SU-DHL-6 (cell line): ENCODE measurements at regions not wholly inside any gene's neighbourhood (a gene's known extent, or its start where the extent isn't known, plus 50 kb on each side); places are given as distances from the start of the nearest gene placed in this dataset.

Experiments used
- H2AFZ ChIP-seq: fragments of 200-600 bp; sonication (generic); 2 replicates; pipeline ENCODE4 v1.6.1; 2014; ENCODE audit warnings: low read depth, mild to moderate bottlenecking, moderate library complexity, mixed read lengths, antibody characterized with exemption, low read length; ENCODE audit not compliant: severe bottlenecking
- H3F3A ChIP-seq: fragments of 200-600 bp; shearing (Covaris generic); 2 replicates; pipeline ENCODE4 v1.6.0; 2016; ENCODE audit warnings: antibody characterized with exemption, mild to moderate bottlenecking; ENCODE audit not compliant: insufficient read depth
- H3K27ac ChIP-seq: fragments of 200-600 bp; sonication (generic); 2 replicates; pipeline ENCODE4 v1.5.1; 2016; ENCODE audit warnings: low read depth, mild to moderate bottlenecking, low read length, moderate library complexity, mixed read lengths
- H3K27me3 ChIP-seq: fragments of 200-600 bp; sonication (generic), shearing (Covaris generic); 2 replicates; pipeline ENCODE4 v1.6.0; 2014; ENCODE audit warnings: mild to moderate bottlenecking, low read length
- H3K36me3 ChIP-seq: fragments of 200-600 bp; sonication (generic); 2 replicates; pipeline ENCODE4 v1.6.1; 2014; ENCODE audit warnings: mild to moderate bottlenecking, low read length, mixed read lengths
- H3K4me2 ChIP-seq: fragments of 300-600, 200-600 bp; shearing (Covaris generic), sonication (generic); 2 replicates; pipeline ENCODE4 v1.6.0; 2014; ENCODE audit warnings: low read length, low read depth, mild to moderate bottlenecking; ENCODE audit not compliant: poor library complexity, severe bottlenecking
- H3K4me3 ChIP-seq: fragments of 200-600 bp; sonication (generic); 2 replicates; pipeline ENCODE4 v1.5.1; 2014; ENCODE audit warnings: antibody characterized with exemption, low read length, mild to moderate bottlenecking, mixed read lengths; ENCODE audit not compliant: insufficient read depth, poor library complexity, severe bottlenecking
- H3K79me2 ChIP-seq: fragments of 200-600 bp; sonication (generic); 2 replicates; pipeline ENCODE4 v1.6.1; 2014; ENCODE audit warnings: mild to moderate bottlenecking, low read length, moderate library complexity; ENCODE audit not compliant: insufficient read depth
- H3K9ac ChIP-seq: fragments of 200-600 bp; sonication (generic); 2 replicates; pipeline ENCODE4 v1.7.0; 2014; ENCODE audit warnings: mild to moderate bottlenecking, low read length
- H3K9me2 ChIP-seq: fragments of 200-600 bp; sonication (generic); replicated peaks from 2 replicates; pipeline ENCODE4 v1.6.1; 2014; ENCODE audit warnings: low read length; ENCODE audit not compliant: insufficient read depth
- H3K9me3 ChIP-seq: fragments of 200-600 bp; sonication (generic); 2 replicates; pipeline ENCODE4 v1.6.1; 2014; ENCODE audit warnings: low read length, mixed read lengths; ENCODE audit not compliant: insufficient read depth
- H4K20me1 ChIP-seq: fragments of 200-600 bp; sonication (generic); 2 replicates; pipeline ENCODE4 v1.6.1; 2014; ENCODE audit warnings: low read depth, mild to moderate bottlenecking, antibody characterized with exemption, low read length, moderate library complexity, mixed read lengths
- CTCF ChIP-seq: fragments of 200-600 bp; sonication (generic); IDR thresholded peaks from one replicate; pipeline ENCODE4 v1.5.1; 2017; ENCODE audit warnings: antibody characterized with exemption, mild to moderate bottlenecking, low read length, moderate library complexity; ENCODE audit not compliant: insufficient read depth, poor library complexity, severe bottlenecking
- EZH2phosphoT487 ChIP-seq: fragments of 200-600 bp; sonication (generic), shearing (Covaris generic); conservative IDR thresholded peaks from 2 replicates; pipeline ENCODE4 v1.6.1; 2018; ENCODE audit warnings: mild to moderate bottlenecking, antibody characterized with exemption, low read length, moderate library complexity, mixed read lengths

GRCh38 chr9:129346046-129346445 is 168.0 kb upstream of the IER5L start:
- Histone ChIP-seq H3K27ac (no peak overlapping the region), H3K9ac (no peak overlapping the region), H3F3A (no peaks in the 10 kb centered on the region), H3K9me2 (no peaks in the 10 kb centered on the region), H2AFZ (no peak overlapping the region), H3K27me3 (no peaks in the 10 kb centered on the region), H4K20me1 (no peaks in the 10 kb centered on the region), H3K4me2 (no peak overlapping the region), H3K79me2 (no peaks in the 10 kb centered on the region), H3K4me3 (no peak overlapping the region), H3K9me3 (no peaks in the 10 kb centered on the region), H3K36me3 (no peaks in the 10 kb centered on the region)
- TF ChIP-seq CTCF (no peak), EZH2phosphoT487 (no peak)

GRCh38 chr9:129344641-129345495 is 166.8 kb upstream of the IER5L start:
- Histone ChIP-seq H3K4me3 (no peak overlapping the region), H3K9ac (no peak overlapping the region), H2AFZ (no peak overlapping the region), H3K27ac (no peak overlapping the region), H3K27me3 (no peaks in the 10 kb centered on the region), H3F3A (no peaks in the 10 kb centered on the region), H3K4me2 (no peak overlapping the region), H3K79me2 (no peaks in the 10 kb centered on the region), H3K36me3 (no peaks in the 10 kb centered on the region), H4K20me1 (no peaks in the 10 kb centered on the region), H3K9me2 (no peaks in the 10 kb centered on the region), H3K9me3 (no peaks in the 10 kb centered on the region)
- TF ChIP-seq EZH2phosphoT487 (no peak), CTCF (no peak)

GRCh38 chr9:129343424-129344375 is 165.6 kb upstream of the IER5L start:
- Histone ChIP-seq H3K27me3 (no peaks in the 10 kb centered on the region), H3K9me2 (no peaks in the 10 kb centered on the region), H4K20me1 (no peaks in the 10 kb centered on the region), H3K27ac (no peak overlapping the region), H3K9ac (no peak overlapping the region), H2AFZ (no peak overlapping the region), H3K9me3 (no peaks in the 10 kb centered on the region), H3K36me3 (no peaks in the 10 kb centered on the region), H3K79me2 (no peaks in the 10 kb centered on the region), H3K4me2 (no peak overlapping the region), H3K4me3 (no peak overlapping the region), H3F3A (no peaks in the 10 kb centered on the region)
- no peak for TF ChIP-seq CTCF
- TF ChIP-seq EZH2phosphoT487, result no peak
